H9 (cell line): ENCODE measurements at regions not wholly inside any gene's neighbourhood (a gene's known extent, or its start where the extent isn't known, plus 50 kb on each side); places are given as distances from the start of the nearest gene placed in this dataset.

ENCODE experiments used
- DNase-seq: peaks from one replicate; pipeline ENCODE4 v3.0.0-alpha.2; 2017
- H2AFZ ChIP-seq: one replicate; pipeline ENCODE4 v1.6.1; 2013; ENCODE audit warnings: mild to moderate bottlenecking, low read length, control low read depth, moderate library complexity
- H2AK5ac ChIP-seq: 2 replicates; pipeline ENCODE4 v1.6.1; 2013; ENCODE audit warnings: low read length, control low read depth, mixed read lengths; ENCODE audit not compliant: insufficient read length
- H2BK120ac ChIP-seq: one replicate; pipeline ENCODE4 v1.6.1; 2013; ENCODE audit warnings: low read depth, mild to moderate bottlenecking, low read length, control low read depth, inconsistent platforms; ENCODE audit not compliant: poor library complexity, severe bottlenecking
- H2BK12ac ChIP-seq: 2 replicates; pipeline ENCODE4 v1.6.1; 2013; ENCODE audit warnings: low read length, control low read depth, mixed read lengths, low read depth; ENCODE audit not compliant: insufficient read length
- H2BK15ac ChIP-seq: 2 replicates; pipeline ENCODE4 v1.6.1; 2013; ENCODE audit warnings: low read depth, low read length, control low read depth
- H2BK20ac ChIP-seq: one replicate; pipeline ENCODE4 v1.6.1; 2013; ENCODE audit warnings: low read depth, mild to moderate bottlenecking, low read length, control low read depth, inconsistent platforms; ENCODE audit not compliant: poor library complexity, severe bottlenecking
- H2BK5ac ChIP-seq: 2 replicates; pipeline ENCODE4 v1.6.1; 2013; ENCODE audit warnings: low read length, control low read depth, mixed read lengths; ENCODE audit not compliant: insufficient read length
- H3K14ac ChIP-seq: 2 replicates; pipeline ENCODE4 v1.6.1; 2013; ENCODE audit warnings: low read length, control low read depth; ENCODE audit not compliant: insufficient read depth
- H3K18ac ChIP-seq: 2 replicates; pipeline ENCODE4 v1.6.1; 2013; ENCODE audit warnings: low read depth, mild to moderate bottlenecking, mixed read lengths, low read length, control low read depth; ENCODE audit not compliant: insufficient read length
- H3K23ac ChIP-seq: 2 replicates; pipeline ENCODE4 v1.6.1; 2013; ENCODE audit warnings: low read length, control low read depth, mixed read lengths, low read depth; ENCODE audit not compliant: insufficient read length
- H3K23me2 ChIP-seq: 2 replicates; pipeline ENCODE4 v1.6.1; 2013; ENCODE audit warnings: low read depth, mild to moderate bottlenecking, mixed read lengths, low read length, control low read depth; ENCODE audit not compliant: insufficient read length, poor library complexity, severe bottlenecking
- H3K27ac ChIP-seq: 2 replicates; pipeline ENCODE4 v1.5.1; 2013; ENCODE audit warnings: low read length, control low read depth, mixed read lengths, low read depth; ENCODE audit not compliant: insufficient read length
- H3K27me3 ChIP-seq: 2 replicates; pipeline ENCODE4 v1.6.1; 2013; ENCODE audit warnings: low read length, control low read depth, inconsistent platforms; ENCODE audit not compliant: insufficient read depth
- H3K4ac ChIP-seq: 2 replicates; pipeline ENCODE4 v1.6.1; 2013; ENCODE audit warnings: low read depth, mild to moderate bottlenecking, control low read depth, inconsistent platforms, low read length, moderate library complexity
- H3K4me1 ChIP-seq: 2 replicates; pipeline ENCODE4 v1.6.1; 2013; ENCODE audit warnings: low read length, control low read depth, inconsistent platforms; ENCODE audit not compliant: insufficient read depth
- H3K4me2 ChIP-seq: 2 replicates; pipeline ENCODE4 v1.6.1; 2013; ENCODE audit warnings: low read length, control low read depth, mixed read lengths; ENCODE audit not compliant: insufficient read length, insufficient read depth
- H3K56ac ChIP-seq: 2 replicates; pipeline ENCODE4 v1.6.1; 2013; ENCODE audit warnings: low read depth, mild to moderate bottlenecking, mixed read lengths, low read length, control low read depth; ENCODE audit not compliant: insufficient read length
- H3K79me1 ChIP-seq: 2 replicates; pipeline ENCODE4 v1.6.1; 2013; ENCODE audit warnings: low read depth, mild to moderate bottlenecking, moderate library complexity, low read length, control low read depth, inconsistent platforms; ENCODE audit not compliant: insufficient read depth, poor library complexity, severe bottlenecking
- H3K79me2 ChIP-seq: 2 replicates; pipeline ENCODE4 v1.6.1; 2013; ENCODE audit warnings: low read length, control low read depth, inconsistent platforms; ENCODE audit not compliant: insufficient read depth
- H3K9ac ChIP-seq: 2 replicates; pipeline ENCODE4 v1.6.1; 2013; ENCODE audit warnings: low read length, control low read depth, mixed read lengths; ENCODE audit not compliant: insufficient read length; ENCODE audit errors: extremely low read depth
- H3K9me3 ChIP-seq: one replicate; pipeline ENCODE4 v1.6.1; 2013; ENCODE audit warnings: low read depth, low read length, inconsistent platforms; ENCODE audit not compliant: control insufficient read depth
- H3T11ph ChIP-seq: one replicate; pipeline ENCODE4 v1.6.1; 2013; ENCODE audit warnings: mild to moderate bottlenecking, low read length, control low read depth, inconsistent platforms
- H4K20me1 ChIP-seq: one replicate; pipeline ENCODE4 v1.6.1; 2013; ENCODE audit not compliant: control insufficient read depth, insufficient read length, insufficient read depth
- H4K5ac ChIP-seq: 2 replicates; pipeline ENCODE4 v1.6.1; 2013; ENCODE audit warnings: low read depth, mild to moderate bottlenecking, mixed read lengths, low read length, control low read depth; ENCODE audit not compliant: insufficient read length
- H4K8ac ChIP-seq: replicated peaks from 2 replicates; pipeline ENCODE4 v1.6.1; 2013; ENCODE audit warnings: low read length, control low read depth, mixed read lengths, low read depth; ENCODE audit not compliant: insufficient read length
- H4K91ac ChIP-seq: 2 replicates; pipeline ENCODE4 v1.6.1; 2013; ENCODE audit warnings: low read depth, mild to moderate bottlenecking, moderate library complexity, mixed read lengths, low read length, control low read depth; ENCODE audit not compliant: insufficient read length
- H3K27ac Mint-ChIP-seq, 3 experiments: 2 replicates in 2 of 3; 3 replicates in 1 of 3; pipeline ENCODE4 v1.8.0; 2020 to 2021; ENCODE audit warnings: mixed read lengths in 3 of 3, mild to moderate bottlenecking in 1 of 3, moderate library complexity in 1 of 3
- H3K27me3 Mint-ChIP-seq: 2 replicates; pipeline ENCODE4 v1.8.0; 2021; ENCODE audit warnings: low read depth, mild to moderate bottlenecking, moderate library complexity, mixed read lengths
- H3K36me3 Mint-ChIP-seq, 3 experiments: 2 replicates in 2 of 3; 3 replicates in 1 of 3; pipeline ENCODE4 v1.8.0; 2020 to 2021; ENCODE audit warnings: low read depth in 3 of 3, mixed read lengths in 3 of 3; ENCODE audit not compliant: insufficient read depth in 1 of 3
- H3K4me1 Mint-ChIP-seq, 2 experiments: 2 replicates each; pipeline ENCODE4 v1.8.0; 2020; ENCODE audit warnings: mixed read lengths in 2 of 2
- H3K4me3 Mint-ChIP-seq, 2 experiments: 2 replicates in 1 of 2; 3 replicates in 1 of 2; pipeline ENCODE4 v1.8.0; 2020 to 2021; ENCODE audit warnings: mild to moderate bottlenecking in 2 of 2, mixed read lengths in 2 of 2, moderate library complexity in 1 of 2
- H3K9me3 Mint-ChIP-seq, 2 experiments: 2 replicates in 1 of 2; 3 replicates in 1 of 2; pipeline ENCODE4 v1.8.0; 2020; ENCODE audit warnings: mild to moderate bottlenecking in 2 of 2, mixed read lengths in 2 of 2, moderate library complexity in 1 of 2
- CTCF ChIP-seq: fragments of 200-600 bp; sonication (generic); conservative IDR thresholded peaks from 3 replicates; pipeline ENCODE4 v1.8.0; 2021; ENCODE audit warnings: antibody characterized with exemption, mild to moderate bottlenecking
- WGBS: extraction: QIAGEN DNeasy Blood & Tissue Kit; methylation state at CpG from one replicate; pipeline ENCODE4 v1.1.7; 2013; ENCODE audit warnings: missing lambda C conversion rate, low lambda C conversion rate, mixed read lengths; ENCODE audit not compliant: insufficient read length; ENCODE audit errors: extremely low coverage; 5-methylcytosine and 5-hydroxymethylcytosine counted together

- H3K4me2 ChIP-seq = no peak overlapping the region
- H2AK5ac ChIP-seq = no peak overlapping the region
- H3K79me2 ChIP-seq = no peaks in the 10 kb centered on the region
- H3K56ac ChIP-seq = no peak overlapping the region
- no peak overlapping the region for H3K18ac ChIP-seq
- H2BK12ac ChIP-seq = no peak overlapping the region
- Mint-ChIP-seq H3K27ac (no peak overlapping the region), H3K4me3 (no peak overlapping the region), H3K4me1 (peaks cover 7 to 8% of the 10 kb centered on the region in 2 experiments), H3K36me3 (no peaks in the 10 kb centered on the region), H3K27me3 (no peaks in the 10 kb centered on the region; the same call in none of the 2 replicates), H3K9me3 (no peaks in the 10 kb centered on the region)
- H2BK20ac ChIP-seq = no peak overlapping the region
- TF ChIP-seq CTCF = no peak
- H3K9me3 ChIP-seq = no peaks in the 10 kb centered on the region
- H2BK120ac ChIP-seq = no peak overlapping the region
- H3K9ac ChIP-seq = no peak overlapping the region
- H3K27ac ChIP-seq = no peak overlapping the region
- H3K14ac ChIP-seq = no peak overlapping the region
- H2AFZ ChIP-seq = no peak overlapping the region
- no peak for DNase-seq
- H4K8ac ChIP-seq = no peak overlapping the region
- no peaks in the 10 kb centered on the region for H3K4me1 ChIP-seq
- H3K79me1 ChIP-seq = no peaks in the 10 kb centered on the region
- H2BK5ac ChIP-seq = no peak overlapping the region
- H4K20me1 ChIP-seq = no peaks in the 10 kb centered on the region
- no peak overlapping the region for H3K23ac ChIP-seq
- H4K5ac ChIP-seq = no peak overlapping the region
- no CpG with 5 or more reads among the region's 8 CpGs for WGBS
- no peaks in the 10 kb centered on the region for H3K27me3 ChIP-seq
- no peak overlapping the region for H3K4ac ChIP-seq
- H2BK15ac ChIP-seq = no peak overlapping the region
- no peak overlapping the region for H4K91ac ChIP-seq
- H3K23me2 ChIP-seq = no peaks in the 10 kb centered on the region
- no peak overlapping the region for H3T11ph ChIP-seq
These were observed 64.2 kb upstream of the NXT1 start for GRCh38 chr20:23286346-23286745.
